IMR-90 (cell line): ENCODE measurements at regions not wholly inside any gene's neighbourhood (a gene's known extent, or its start where the extent isn't known, plus 50 kb on each side); places are given as distances from the start of the nearest gene placed in this dataset.

Experiments
- ATAC-seq: fragments of 200-7000 bp; cut with Tn5 transposase; 2 replicates; pipeline ENCODE4 v1.9.1; 2020; ENCODE audit warnings: low read depth, mild to moderate bottlenecking, moderate library complexity
- BruUV-seq: library from RNA; stranded (reverse); fragments of 400-500 nt; replicated peaks from 2 replicates; lab custom pipeline; 2021; lab: Mats Ljungman, UMichigan
- CTCF ChIA-PET: fragments of 300-600 bp; formaldehyde crosslinking; extraction: SDS; loops from one replicate; lab custom pipeline; 2021; ENCODE audit warnings: antibody characterized with exemption; lab: Yijun Ruan, JAX
- POLR2A ChIA-PET: fragments of 300-600 bp; sonication (Branson Sonifier 250); formaldehyde crosslinking; loops from one replicate; lab custom pipeline; 2022; ENCODE audit warnings: antibody characterized with exemption; ENCODE audit not compliant: unreplicated experiment; lab: Charles Lee
- DNase-seq: peaks from one replicate; pipeline ENCODE4 v3.0.0; 2013
- H2AFZ ChIP-seq: replicated peaks from 2 replicates; pipeline ENCODE3; 2013; ENCODE audit warnings: low read length, mild to moderate bottlenecking; ENCODE audit not compliant: poor library complexity
- H2AK5ac ChIP-seq: 2 replicates; pipeline ENCODE4 v1.6.1; 2013; ENCODE audit warnings: low read depth, low read length, inconsistent platforms
- H2AK9ac ChIP-seq: replicated peaks from 2 replicates; pipeline ENCODE3; 2013; ENCODE audit warnings: mild to moderate bottlenecking, low read depth, low read length, moderate library complexity; ENCODE audit not compliant: poor library complexity
- H2BK120ac ChIP-seq: 2 replicates; pipeline ENCODE4 v1.6.1; 2013; ENCODE audit warnings: low read depth, low read length, inconsistent platforms
- H2BK15ac ChIP-seq: 3 replicates; pipeline ENCODE4 v1.6.1; 2013; ENCODE audit warnings: low read depth, low read length, inconsistent platforms
- H2BK20ac ChIP-seq: 2 replicates; pipeline ENCODE4 v1.6.1; 2013; ENCODE audit warnings: low read depth, mild to moderate bottlenecking, inconsistent platforms, low read length, moderate library complexity
- H2BK5ac ChIP-seq: 2 replicates; pipeline ENCODE4 v1.6.1; 2013; ENCODE audit warnings: mild to moderate bottlenecking, low read depth, low read length, inconsistent platforms; ENCODE audit not compliant: poor library complexity, severe bottlenecking
- H3K14ac ChIP-seq: replicated peaks from 2 replicates; pipeline ENCODE4 v1.6.1; 2013; ENCODE audit warnings: low read depth, low read length, inconsistent platforms
- H3K18ac ChIP-seq: 2 replicates; pipeline ENCODE4 v1.6.1; 2013; ENCODE audit warnings: low read depth, low read length, control low read depth
- H3K23ac ChIP-seq: 2 replicates; pipeline ENCODE4 v1.6.1; 2013; ENCODE audit warnings: low read depth, low read length, inconsistent platforms
- H3K27ac ChIP-seq: 2 replicates; pipeline ENCODE4 v1.5.1; 2013; ENCODE audit warnings: mild to moderate bottlenecking, control low read depth, low read length; ENCODE audit not compliant: insufficient read depth
- H3K27me3 ChIP-seq: 2 replicates; pipeline ENCODE4 v1.6.1; 2013; ENCODE audit warnings: low read length; ENCODE audit not compliant: control insufficient read depth, insufficient read depth
- H3K36me3 ChIP-seq: 2 replicates; pipeline ENCODE4 v1.6.1; 2013; ENCODE audit warnings: low read length, mixed read lengths; ENCODE audit not compliant: control insufficient read depth, insufficient read depth
- H3K4ac ChIP-seq: 2 replicates; pipeline ENCODE4 v1.6.1; 2013; ENCODE audit warnings: low read depth, low read length, inconsistent platforms
- H3K4me1 ChIP-seq: 2 replicates; pipeline ENCODE4 v1.6.1; 2013; ENCODE audit warnings: low read length, mixed read lengths; ENCODE audit not compliant: control insufficient read depth, insufficient read depth
- H3K4me2 ChIP-seq: 2 replicates; pipeline ENCODE4 v1.6.1; 2013; ENCODE audit warnings: low read depth, mild to moderate bottlenecking, control low read depth, low read length, moderate library complexity
- H3K4me3 ChIP-seq: 2 replicates; pipeline ENCODE4 v1.5.1; 2013; ENCODE audit warnings: low read depth, mild to moderate bottlenecking, control low read depth, low read length, moderate library complexity; ENCODE audit not compliant: insufficient read depth
- H3K56ac ChIP-seq: 2 replicates; pipeline ENCODE4 v1.6.1; 2013; ENCODE audit warnings: low read length, inconsistent platforms; ENCODE audit not compliant: insufficient read depth; ENCODE audit errors: extremely low read depth
- H3K79me1 ChIP-seq, 2 experiments: 2 replicates each; pipeline ENCODE4 v1.6.1; 2013; ENCODE audit warnings: low read length in 2 of 2, inconsistent platforms in 1 of 2, low read depth in 1 of 2
- H3K9ac ChIP-seq: 2 replicates; pipeline ENCODE4 v1.6.1; 2013; ENCODE audit warnings: low read depth, low read length, control low read depth
- H3K9me1 ChIP-seq: 2 replicates; pipeline ENCODE4 v1.6.1; 2013; ENCODE audit warnings: low read length, inconsistent platforms; ENCODE audit not compliant: insufficient read depth
- H3K9me3 ChIP-seq: 2 replicates; pipeline ENCODE4 v1.6.1; 2013; ENCODE audit warnings: low read length; ENCODE audit not compliant: control insufficient read depth, insufficient read depth
- H4K20me1 ChIP-seq: 2 replicates; pipeline ENCODE4 v1.6.1; 2013; ENCODE audit warnings: low read length, inconsistent platforms; ENCODE audit not compliant: insufficient read depth
- H4K5ac ChIP-seq: 2 replicates; pipeline ENCODE4 v1.6.1; 2013; ENCODE audit warnings: mild to moderate bottlenecking, low read depth, low read length, control low read depth
- H4K8ac ChIP-seq, 2 experiments: 2 replicates each; pipeline ENCODE4 v1.6.1; 2013; ENCODE audit warnings: low read depth in 2 of 2, low read length in 2 of 2, control low read depth in 1 of 2, inconsistent platforms in 1 of 2
- H4K91ac ChIP-seq: 2 replicates; pipeline ENCODE4 v1.6.1; 2013; ENCODE audit warnings: low read depth, low read length, inconsistent platforms; ENCODE audit not compliant: insufficient read depth
- BHLHE40 ChIP-seq: fragments of 150-350 bp; IDR thresholded peaks from 2 replicates; pipeline ENCODE4 v1.6.1; 2016; ENCODE audit warnings: mild to moderate bottlenecking, low read depth, low read length
- CEBPB ChIP-seq: IDR thresholded peaks from 2 replicates; pipeline ENCODE4 v1.6.1; 2012; ENCODE audit warnings: low read depth, low read length, improper control_type of control experiment
- CTCF ChIP-seq: conservative IDR thresholded peaks from 2 replicates; pipeline ENCODE4 v1.5.1; 2012; ENCODE audit warnings: mild to moderate bottlenecking, low read depth, low read length, improper control_type of control experiment
- FOS ChIP-seq: fragments of 150-350 bp; IDR thresholded peaks from 2 replicates; pipeline ENCODE4 v1.6.1; 2016; ENCODE audit warnings: low read depth, low read length
- MAFK ChIP-seq: IDR thresholded peaks from 2 replicates; pipeline ENCODE4 v1.6.1; 2012; ENCODE audit warnings: low read depth, low read length, improper control_type of control experiment
- MAZ ChIP-seq: IDR thresholded peaks from 2 replicates; pipeline ENCODE4 v1.6.1; 2012; ENCODE audit warnings: low read depth, mild to moderate bottlenecking, low read length, improper control_type of control experiment, moderate library complexity, borderline replicate concordance
- MXI1 ChIP-seq: IDR thresholded peaks from 2 replicates; pipeline ENCODE4 v1.6.1; 2012; ENCODE audit warnings: low read depth, mild to moderate bottlenecking, low read length, moderate library complexity, borderline replicate concordance
- POLR2A ChIP-seq: IDR thresholded peaks from 2 replicates; pipeline ENCODE4 v1.6.1; 2012; ENCODE audit warnings: mild to moderate bottlenecking, low read depth, low read length
- RAD21 ChIP-seq: IDR thresholded peaks from 2 replicates; pipeline ENCODE4 v1.6.1; 2012; ENCODE audit warnings: low read length, improper control_type of control experiment
- RCOR1 ChIP-seq: IDR thresholded peaks from 2 replicates; pipeline ENCODE4 v1.6.1; 2012; ENCODE audit warnings: mild to moderate bottlenecking, low read length, improper control_type of control experiment; ENCODE audit not compliant: insufficient replicate concordance
- WGBS, 2 experiments: methylation state at CpG; one replicate each; pipeline versions ENCODE4 v1.1.5 to v1.1.7; 2013; ENCODE audit warnings: missing lambda C conversion rate in 2 of 2; ENCODE audit not compliant: insufficient read length in 1 of 2; ENCODE audit errors: extremely low coverage in 2 of 2; 5-methylcytosine and 5-hydroxymethylcytosine counted together
- dilution Hi-C: fragments of 300-500 bp; cut with HindIII; formaldehyde crosslinking; loops from one replicate; pipeline ENCODE4 v1.14.3; 2018; ENCODE audit warnings: low sequenced_read_pairs; ENCODE audit not compliant: unreplicated experiment
- in situ Hi-C: fragments of 300-500 bp; cut with MboI; formaldehyde crosslinking; loops from 3 replicates; pipeline ENCODE4 v1.14.3; 2019; ENCODE audit warnings: low sequenced_read_pairs, inconsistent platforms, mixed read lengths
- intact Hi-C: fragments of 100-400 bp; cut with micrococcal nuclease; formaldehyde crosslinking; loops from 2 replicates; pipeline ENCODE4 v1.10.0; 2022
- TF ChIP-seq, protein P1 (sequence below): fragments of 150-350 bp; IDR thresholded peaks from 2 replicates; pipeline ENCODE4 v1.6.1; 2016; ENCODE audit warnings: low read depth, mild to moderate bottlenecking, low read length, moderate library complexity, borderline replicate concordance
- TF ChIP-seq, protein P2 (sequence below): fragments of 150-350 bp; IDR thresholded peaks from 2 replicates; pipeline ENCODE4 v1.6.1; 2017; ENCODE audit warnings: mild to moderate bottlenecking, antibody characterized with exemption, low read length, low read depth

- no peak overlapping the region for H3K27ac ChIP-seq
- no peak overlapping the region for H2BK120ac ChIP-seq
- H2AFZ ChIP-seq, result no peak overlapping the region
- H2BK5ac ChIP-seq, result no peak overlapping the region
- H2AK9ac ChIP-seq, result no peak overlapping the region
- no peak overlapping the region for H4K91ac ChIP-seq
- CTCF ChIA-PET, result no interaction called here
- H3K36me3 ChIP-seq, result no peaks in the 10 kb centered on the region
- no peaks in the 10 kb centered on the region for H3K9me1 ChIP-seq
- H2BK20ac ChIP-seq, result no peak overlapping the region
- H3K4ac ChIP-seq, result no peak overlapping the region
- TF ChIP-seq, protein P1, sequence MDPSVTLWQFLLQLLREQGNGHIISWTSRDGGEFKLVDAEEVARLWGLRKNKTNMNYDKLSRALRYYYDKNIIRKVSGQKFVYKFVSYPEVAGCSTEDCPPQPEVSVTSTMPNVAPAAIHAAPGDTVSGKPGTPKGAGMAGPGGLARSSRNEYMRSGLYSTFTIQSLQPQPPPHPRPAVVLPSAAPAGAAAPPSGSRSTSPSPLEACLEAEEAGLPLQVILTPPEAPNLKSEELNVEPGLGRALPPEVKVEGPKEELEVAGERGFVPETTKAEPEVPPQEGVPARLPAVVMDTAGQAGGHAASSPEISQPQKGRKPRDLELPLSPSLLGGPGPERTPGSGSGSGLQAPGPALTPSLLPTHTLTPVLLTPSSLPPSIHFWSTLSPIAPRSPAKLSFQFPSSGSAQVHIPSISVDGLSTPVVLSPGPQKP, result no peak
- TF ChIP-seq MAZ (no peak), RCOR1 (no peak), MAFK (no peak), BHLHE40 (no peak), POLR2A (no peak), CEBPB (no peak), CTCF (no peak), MXI1 (no peak), RAD21 (no peak), FOS (no peak)
- TF ChIP-seq, protein P2, sequence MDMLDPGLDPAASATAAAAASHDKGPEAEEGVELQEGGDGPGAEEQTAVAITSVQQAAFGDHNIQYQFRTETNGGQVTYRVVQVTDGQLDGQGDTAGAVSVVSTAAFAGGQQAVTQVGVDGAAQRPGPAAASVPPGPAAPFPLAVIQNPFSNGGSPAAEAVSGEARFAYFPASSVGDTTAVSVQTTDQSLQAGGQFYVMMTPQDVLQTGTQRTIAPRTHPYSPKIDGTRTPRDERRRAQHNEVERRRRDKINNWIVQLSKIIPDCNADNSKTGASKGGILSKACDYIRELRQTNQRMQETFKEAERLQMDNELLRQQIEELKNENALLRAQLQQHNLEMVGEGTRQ, result no peak
- no peaks in the 10 kb centered on the region for H4K20me1 ChIP-seq
- in situ Hi-C loops (no loop called here), intact Hi-C loops (no loop called here), dilution Hi-C loops (no loop called here)
- no peak overlapping the region for H3K18ac ChIP-seq
- H3K23ac ChIP-seq, result no peak overlapping the region
- POLR2A ChIA-PET, result no interaction called here
- no peak overlapping the region for H4K5ac ChIP-seq
- H3K27me3 ChIP-seq, result no peaks in the 10 kb centered on the region; the same call in 1 of the 2 replicates
- no peak overlapping the region for H4K8ac ChIP-seq
- no peak overlapping the region for H3K9ac ChIP-seq
- H3K79me1 ChIP-seq, result no peaks in the 10 kb centered on the region
- H3K4me2 ChIP-seq, result no peak overlapping the region
- peaks cover 9% of the 10 kb centered on the region; the same call in 1 of the 2 replicates for H3K9me3 ChIP-seq
- no peak overlapping the region for H3K4me3 ChIP-seq
- 50% methylated on average over 2 of the region's 10 CpGs; no CpG with 5 or more reads in 1 of the 2 experiments for WGBS, 2 experiments
- no peak overlapping the region for H2BK15ac ChIP-seq
- no peaks in the 10 kb centered on the region for H3K4me1 ChIP-seq
- no TSS peak for BruUV-seq
- DNase-seq (no peak), ATAC-seq (no peak)
- H2AK5ac ChIP-seq, result no peak overlapping the region
- no peak overlapping the region for H3K56ac ChIP-seq
- no peak overlapping the region for H3K14ac ChIP-seq
Observed at GRCh38 chr20:48153103-48153502, 367.8 kb upstream of the SULF2 start.
